GM12874 (cell line): ENCODE measurements at regions not wholly inside any gene's neighbourhood (a gene's known extent, or its start where the extent isn't known, plus 50 kb on each side); places are given as distances from the start of the nearest gene placed in this dataset.

Source experiments
- TF ChIP-seq, protein P1 (sequence below): IDR thresholded peaks from 2 replicates; pipeline ENCODE4 v1.5.1; 2011; ENCODE audit warnings: low read depth, mild to moderate bottlenecking, control low read depth, low read length, moderate library complexity; ENCODE audit not compliant: insufficient read depth

DNA sequence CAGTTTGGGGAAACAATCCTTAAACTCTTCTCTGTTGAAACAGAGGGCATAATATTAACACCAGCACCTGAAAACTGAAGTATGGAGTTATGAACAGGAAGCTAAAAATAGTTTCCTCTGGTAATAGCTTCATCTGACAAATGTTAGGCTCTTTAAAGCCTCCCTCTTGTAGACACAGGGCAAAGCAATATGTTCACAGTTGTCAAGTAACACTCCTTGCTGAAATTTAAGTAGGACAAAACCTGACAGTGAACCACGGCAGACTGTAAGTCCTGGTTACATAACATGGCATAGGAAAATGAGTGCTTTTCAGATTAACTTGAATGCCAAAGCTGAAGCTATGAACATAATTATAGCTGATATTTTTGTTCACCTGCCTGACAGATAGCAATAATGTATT is 172.9 kb downstream of the CMPK2 start:
- TF ChIP-seq, protein P1, sequence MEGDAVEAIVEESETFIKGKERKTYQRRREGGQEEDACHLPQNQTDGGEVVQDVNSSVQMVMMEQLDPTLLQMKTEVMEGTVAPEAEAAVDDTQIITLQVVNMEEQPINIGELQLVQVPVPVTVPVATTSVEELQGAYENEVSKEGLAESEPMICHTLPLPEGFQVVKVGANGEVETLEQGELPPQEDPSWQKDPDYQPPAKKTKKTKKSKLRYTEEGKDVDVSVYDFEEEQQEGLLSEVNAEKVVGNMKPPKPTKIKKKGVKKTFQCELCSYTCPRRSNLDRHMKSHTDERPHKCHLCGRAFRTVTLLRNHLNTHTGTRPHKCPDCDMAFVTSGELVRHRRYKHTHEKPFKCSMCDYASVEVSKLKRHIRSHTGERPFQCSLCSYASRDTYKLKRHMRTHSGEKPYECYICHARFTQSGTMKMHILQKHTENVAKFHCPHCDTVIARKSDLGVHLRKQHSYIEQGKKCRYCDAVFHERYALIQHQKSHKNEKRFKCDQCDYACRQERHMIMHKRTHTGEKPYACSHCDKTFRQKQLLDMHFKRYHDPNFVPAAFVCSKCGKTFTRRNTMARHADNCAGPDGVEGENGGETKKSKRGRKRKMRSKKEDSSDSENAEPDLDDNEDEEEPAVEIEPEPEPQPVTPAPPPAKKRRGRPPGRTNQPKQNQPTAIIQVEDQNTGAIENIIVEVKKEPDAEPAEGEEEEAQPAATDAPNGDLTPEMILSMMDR: no peak

DNA sequence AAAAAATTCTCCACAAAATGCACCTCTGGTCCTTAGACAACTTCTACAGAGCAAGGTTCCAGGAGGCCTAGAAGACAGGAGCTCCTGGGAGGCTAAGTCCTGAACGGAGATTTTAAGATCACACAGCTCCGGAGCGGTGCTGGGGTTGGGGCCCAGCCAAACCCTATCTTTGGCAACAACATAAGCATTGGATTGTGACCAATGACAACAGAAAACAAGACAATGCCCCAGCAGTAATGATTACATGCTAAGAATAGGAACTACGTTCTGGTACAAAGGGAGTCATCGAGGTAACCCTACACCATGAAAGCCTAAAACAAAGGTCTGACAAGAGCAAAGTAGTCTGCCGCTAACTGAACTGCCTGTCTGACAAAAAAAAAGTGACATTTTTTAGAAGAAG is 171.2 kb downstream of the CMPK2 start:
- TF ChIP-seq, protein P1: no peak

DNA sequence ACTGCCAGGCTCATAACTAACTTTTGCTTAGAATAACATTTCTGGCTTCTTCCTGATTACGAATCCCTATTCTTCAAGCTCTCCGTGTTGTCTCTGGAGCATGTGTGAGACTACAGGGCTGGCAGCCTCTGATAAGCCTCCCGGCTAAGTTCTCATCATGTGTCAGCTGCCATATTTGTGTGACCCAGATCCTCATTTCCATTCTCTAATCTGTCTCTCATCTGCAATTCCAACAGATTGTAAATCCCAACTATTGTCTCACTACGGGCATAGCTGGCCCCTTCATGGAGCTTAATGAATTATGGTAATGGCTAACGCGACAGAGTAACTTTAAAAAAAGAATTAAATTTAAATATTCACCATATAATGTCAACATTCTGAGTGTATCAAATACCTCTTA is 165.4 kb downstream of the CMPK2 start:
- TF ChIP-seq, protein P1: no peak

DNA sequence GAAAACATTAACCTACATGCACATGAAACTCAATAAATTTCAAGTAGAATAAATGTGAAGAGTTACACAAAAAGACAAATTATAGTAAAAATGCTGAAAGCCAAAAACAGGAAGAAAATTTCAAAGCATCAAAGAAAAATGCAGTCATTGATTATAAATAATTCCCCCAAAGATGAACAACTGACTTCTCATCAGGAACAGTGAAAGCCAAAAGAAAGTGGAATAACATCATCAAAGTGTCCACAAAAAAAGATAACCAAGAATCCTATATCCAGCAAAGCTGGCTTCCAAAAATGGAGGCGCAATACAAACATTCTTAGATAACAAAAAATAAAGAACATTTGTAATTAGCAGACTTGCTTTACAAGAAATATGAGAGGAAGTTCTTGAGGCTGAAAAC is 161.6 kb downstream of the CMPK2 start:
- TF ChIP-seq, protein P1: no peak

DNA sequence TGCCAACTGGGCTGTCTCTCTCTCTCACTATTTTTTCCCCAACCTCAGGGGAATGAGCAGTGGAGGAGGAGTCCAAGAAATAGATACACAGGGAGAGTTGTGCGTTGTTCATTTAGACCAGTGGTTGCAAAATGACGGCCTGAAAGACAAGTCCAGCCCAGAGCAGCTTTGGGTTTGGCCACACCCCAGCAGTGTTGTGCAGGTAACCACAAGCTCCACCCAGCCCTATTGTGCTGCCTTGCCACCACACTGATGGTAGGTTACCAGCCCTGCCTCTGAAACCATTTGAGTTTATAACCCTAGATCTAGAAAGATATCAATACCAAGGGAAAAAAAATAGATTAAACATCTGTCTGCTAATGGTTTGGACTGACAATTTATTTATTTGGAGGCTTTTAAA is 144.3 kb downstream of the CMPK2 start:
- TF ChIP-seq, protein P1: no peak

DNA sequence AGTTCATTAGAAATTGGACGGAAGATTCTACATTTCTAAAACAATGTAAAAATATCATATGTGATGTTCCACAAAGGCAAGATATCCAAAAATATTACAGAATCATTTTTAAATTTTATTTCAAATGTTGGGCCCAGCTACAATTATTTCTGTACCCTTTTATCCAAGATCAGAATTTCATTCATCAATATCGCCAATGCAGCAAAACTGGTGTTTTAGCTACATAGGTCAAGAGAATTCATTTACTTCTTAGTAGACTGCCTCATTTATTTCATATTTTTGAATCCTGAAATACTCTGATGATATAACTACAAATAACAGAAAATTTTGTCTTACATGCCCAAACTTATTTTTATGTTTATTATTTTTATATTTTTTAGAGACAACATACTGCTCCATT is 143.1 kb downstream of the CMPK2 start:
- TF ChIP-seq, protein P1: no peak

DNA sequence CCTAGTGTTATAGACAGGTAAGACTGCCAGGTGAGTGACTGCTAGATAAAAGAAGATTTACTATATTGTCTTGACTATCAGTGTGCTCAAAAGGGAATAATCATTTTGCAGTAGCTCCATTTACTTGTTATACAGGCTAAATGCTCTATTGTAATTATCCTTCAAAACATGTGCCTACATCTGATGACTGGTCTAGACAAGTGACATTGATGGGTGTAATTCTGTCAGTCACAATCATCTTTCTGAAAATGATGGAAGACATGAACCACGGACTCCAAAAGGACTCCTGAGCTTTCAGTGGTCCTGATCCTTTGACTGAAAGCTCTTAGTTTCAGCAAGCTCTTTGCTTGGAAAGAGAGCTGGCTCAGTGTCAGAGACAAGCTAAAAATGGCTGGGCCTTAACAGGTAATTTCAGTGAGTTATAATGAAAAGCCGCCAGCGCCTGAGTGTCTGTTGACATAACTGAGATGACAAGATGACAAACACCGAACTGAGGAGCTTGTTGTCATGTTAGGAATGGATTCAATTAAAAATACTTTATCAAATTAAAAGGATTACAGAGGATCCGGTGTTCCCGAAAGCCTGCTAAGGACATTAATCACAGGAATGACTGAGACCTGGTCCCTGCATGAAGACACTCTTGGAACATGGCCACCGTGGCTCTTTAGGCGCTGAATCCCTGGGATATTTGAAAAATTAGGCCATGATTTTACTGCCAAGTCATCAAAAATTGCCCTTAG is 141.7 kb downstream of the CMPK2 start:
- TF ChIP-seq, protein P1: no peak
